ENCODE measurements at regions not wholly inside any gene's neighbourhood (a gene's known extent, or its start where the extent isn't known, plus 50 kb on each side); places are given as distances from the start of the nearest gene placed in this dataset.
"Not testable (repeated sequence)": the region's sequence is repeated elsewhere in the genome, so short reads cannot be mapped to it uniquely, and the experiment has no call there.

GRCh38 chr1:148045872-148046271 is 106.2 kb downstream of the NBPF11 start:
- H2AK5ac ChIP-seq (ENCODE audit: low read depth, low read length); POLR2A ChIA-PET (ENCODE audit: unreplicated experiment); H4K5ac ChIP-seq (ENCODE audit: low read depth, low read length); in situ Hi-C loops (cut with MboI; ENCODE audit: low sequenced_read_pairs); H3K4me2 ChIP-seq (ENCODE audit: low read depth, low read length); H4K20me1 ChIP-seq (ENCODE audit: insufficient read depth, low read length); H2BK120ac ChIP-seq (ENCODE audit: low read depth, low read length); H4K8ac ChIP-seq (ENCODE audit: low read depth in 2 of 2, low read length in 2 of 2); H3K4me1 ChIP-seq (ENCODE audit: control insufficient read depth, insufficient read depth, low read length); H3K9me3 ChIP-seq (ENCODE audit: control insufficient read depth, insufficient read depth, low read length); DNase-seq; H2AK9ac ChIP-seq (replicated peaks; ENCODE audit: low read depth, low read length, poor library complexity); H2BK5ac ChIP-seq (ENCODE audit: low read depth, low read length, poor library complexity, severe bottlenecking); H3K36me3 ChIP-seq (ENCODE audit: control insufficient read depth, insufficient read depth, low read length); dilution Hi-C loops (cut with HindIII; ENCODE audit: low sequenced_read_pairs, unreplicated experiment); H3K23ac ChIP-seq (ENCODE audit: low read depth, low read length); BruUV-seq (replicated peaks); H3K27ac ChIP-seq (ENCODE audit: insufficient read depth, low read length); H3K9ac ChIP-seq (ENCODE audit: low read depth, low read length); H3K79me1 ChIP-seq (ENCODE audit: low read depth in 1 of 2, low read length in 2 of 2); H3K27me3 ChIP-seq (ENCODE audit: control insufficient read depth, insufficient read depth, low read length); H4K91ac ChIP-seq (ENCODE audit: insufficient read depth, low read depth, low read length); intact Hi-C loops (cut with micrococcal nuclease); CTCF ChIA-PET; H3K4ac ChIP-seq (ENCODE audit: low read depth, low read length); H3K18ac ChIP-seq (ENCODE audit: low read depth, low read length); H3K4me3 ChIP-seq (ENCODE audit: insufficient read depth, low read depth, low read length); H3K9me1 ChIP-seq (ENCODE audit: insufficient read depth, low read length); H3K56ac ChIP-seq (ENCODE audit: extremely low read depth, insufficient read depth, low read length); H2AFZ ChIP-seq (replicated peaks; ENCODE audit: low read length, poor library complexity); H2BK20ac ChIP-seq (ENCODE audit: low read depth, low read length); ATAC-seq (ENCODE audit: low read depth); H2BK15ac ChIP-seq (ENCODE audit: low read depth, low read length); H3K14ac ChIP-seq (replicated peaks; ENCODE audit: low read depth, low read length): not testable (repeated sequence)
- no CpG with 5 or more reads among the region's 4 CpGs for WGBS, 2 experiments (ENCODE audit: extremely low coverage in 2 of 2, insufficient read length in 1 of 2)

- H3K4me2 ChIP-seq (ENCODE audit: low read depth, low read length); H4K20me1 ChIP-seq (ENCODE audit: insufficient read depth, low read length); H2AK5ac ChIP-seq (ENCODE audit: low read depth, low read length); H3K36me3 ChIP-seq (ENCODE audit: control insufficient read depth, insufficient read depth, low read length); intact Hi-C loops (cut with micrococcal nuclease); H4K5ac ChIP-seq (ENCODE audit: low read depth, low read length); H3K9ac ChIP-seq (ENCODE audit: low read depth, low read length); H3K9me3 ChIP-seq (ENCODE audit: control insufficient read depth, insufficient read depth, low read length); H3K4me3 ChIP-seq (ENCODE audit: insufficient read depth, low read depth, low read length); H3K27me3 ChIP-seq (ENCODE audit: control insufficient read depth, insufficient read depth, low read length); H3K18ac ChIP-seq (ENCODE audit: low read depth, low read length); BruUV-seq (replicated peaks); H4K8ac ChIP-seq (ENCODE audit: low read depth in 2 of 2, low read length in 2 of 2); H3K4ac ChIP-seq (ENCODE audit: low read depth, low read length); H3K9me1 ChIP-seq (ENCODE audit: insufficient read depth, low read length); H3K79me1 ChIP-seq (ENCODE audit: low read depth in 1 of 2, low read length in 2 of 2); H2AFZ ChIP-seq (replicated peaks; ENCODE audit: low read length, poor library complexity); H2BK20ac ChIP-seq (ENCODE audit: low read depth, low read length); in situ Hi-C loops (cut with MboI; ENCODE audit: low sequenced_read_pairs); H3K4me1 ChIP-seq (ENCODE audit: control insufficient read depth, insufficient read depth, low read length); ATAC-seq (ENCODE audit: low read depth); H3K14ac ChIP-seq (replicated peaks; ENCODE audit: low read depth, low read length); H3K56ac ChIP-seq (ENCODE audit: extremely low read depth, insufficient read depth, low read length); H2AK9ac ChIP-seq (replicated peaks; ENCODE audit: low read depth, low read length, poor library complexity); POLR2A ChIA-PET (ENCODE audit: unreplicated experiment); H3K23ac ChIP-seq (ENCODE audit: low read depth, low read length); DNase-seq; H2BK120ac ChIP-seq (ENCODE audit: low read depth, low read length); dilution Hi-C loops (cut with HindIII; ENCODE audit: low sequenced_read_pairs, unreplicated experiment); H3K27ac ChIP-seq (ENCODE audit: insufficient read depth, low read length); H4K91ac ChIP-seq (ENCODE audit: insufficient read depth, low read depth, low read length); CTCF ChIA-PET; H2BK15ac ChIP-seq (ENCODE audit: low read depth, low read length); H2BK5ac ChIP-seq (ENCODE audit: low read depth, low read length, poor library complexity, severe bottlenecking): not testable (repeated sequence)
- WGBS, 2 experiments (ENCODE audit: extremely low coverage in 2 of 2, insufficient read length in 1 of 2), result 17% methylated on average over 1 of the region's 6 CpGs; no CpG with 5 or more reads in 1 of the 2 experiments
Observed at GRCh38 chr1:148044495-148044894, 107.6 kb downstream of the NBPF11 start.
